GM12864 (cell line): ENCODE measurements at regions not wholly inside any gene's neighbourhood (a gene's known extent, or its start where the extent isn't known, plus 50 kb on each side); places are given as distances from the start of the nearest gene placed in this dataset.

ENCODE experiments used
- DNase-seq: peaks from one replicate; pipeline ENCODE4 v3.0.0-alpha.2; 2011; ENCODE audit warnings: low read depth
- H3K4me3 ChIP-seq: 2 replicates; pipeline ENCODE4 v1.5.1; 2011; ENCODE audit warnings: mild to moderate bottlenecking, low read depth, low read length, control low read depth
- TF ChIP-seq, protein P1 (sequence below): IDR thresholded peaks from 2 replicates; pipeline ENCODE4 v1.5.1; 2011; ENCODE audit warnings: low read depth, mild to moderate bottlenecking, moderate library complexity, low read length, control low read depth, inconsistent platforms; ENCODE audit errors: missing control alignments

DNA sequence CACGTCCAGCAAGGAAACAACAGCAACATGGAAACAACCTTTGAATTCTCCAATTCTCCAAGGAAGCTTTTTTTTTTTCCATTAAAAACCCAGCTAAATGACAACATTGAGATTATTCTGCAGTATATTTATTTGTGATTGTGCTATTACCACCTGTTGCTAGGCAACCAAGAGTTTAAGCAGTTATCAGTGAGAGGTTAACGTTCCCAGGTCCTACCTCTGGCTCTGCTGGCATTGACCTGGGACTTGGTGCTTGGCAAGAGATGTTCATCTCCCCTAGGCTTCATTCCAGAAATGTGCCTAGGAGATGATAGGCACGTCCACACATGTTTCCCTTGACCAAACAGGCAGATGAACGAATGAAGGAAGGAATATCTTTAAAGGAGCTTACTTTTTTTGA lies 157.0 kb downstream of the TDRD15 start:
- TF ChIP-seq, protein P1, sequence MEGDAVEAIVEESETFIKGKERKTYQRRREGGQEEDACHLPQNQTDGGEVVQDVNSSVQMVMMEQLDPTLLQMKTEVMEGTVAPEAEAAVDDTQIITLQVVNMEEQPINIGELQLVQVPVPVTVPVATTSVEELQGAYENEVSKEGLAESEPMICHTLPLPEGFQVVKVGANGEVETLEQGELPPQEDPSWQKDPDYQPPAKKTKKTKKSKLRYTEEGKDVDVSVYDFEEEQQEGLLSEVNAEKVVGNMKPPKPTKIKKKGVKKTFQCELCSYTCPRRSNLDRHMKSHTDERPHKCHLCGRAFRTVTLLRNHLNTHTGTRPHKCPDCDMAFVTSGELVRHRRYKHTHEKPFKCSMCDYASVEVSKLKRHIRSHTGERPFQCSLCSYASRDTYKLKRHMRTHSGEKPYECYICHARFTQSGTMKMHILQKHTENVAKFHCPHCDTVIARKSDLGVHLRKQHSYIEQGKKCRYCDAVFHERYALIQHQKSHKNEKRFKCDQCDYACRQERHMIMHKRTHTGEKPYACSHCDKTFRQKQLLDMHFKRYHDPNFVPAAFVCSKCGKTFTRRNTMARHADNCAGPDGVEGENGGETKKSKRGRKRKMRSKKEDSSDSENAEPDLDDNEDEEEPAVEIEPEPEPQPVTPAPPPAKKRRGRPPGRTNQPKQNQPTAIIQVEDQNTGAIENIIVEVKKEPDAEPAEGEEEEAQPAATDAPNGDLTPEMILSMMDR, result no peak
- H3K4me3 ChIP-seq, result no peak overlapping the region
- DNase-seq, result no peak

DNA sequence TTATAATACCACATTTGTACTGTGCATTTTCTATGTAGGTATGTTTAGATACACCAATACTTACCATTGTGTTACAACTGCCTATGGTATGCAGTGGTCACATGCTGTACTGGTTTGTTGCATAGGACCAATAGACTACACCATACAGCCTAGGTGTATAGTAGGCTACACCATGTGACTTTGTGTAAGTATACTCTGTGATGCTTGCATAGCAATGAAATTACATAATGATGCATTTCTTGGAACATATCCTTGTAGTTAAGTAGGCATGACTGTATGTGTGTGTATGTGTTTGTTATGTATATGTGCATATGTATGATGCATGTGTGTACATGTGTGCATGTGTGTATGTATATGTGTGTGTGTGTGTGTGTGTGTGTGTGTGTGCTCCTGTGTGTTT lies 157.6 kb downstream of the TDRD15 start:
- DNase-seq, result no peak
- H3K4me3 ChIP-seq, result no peak overlapping the region
- TF ChIP-seq, protein P1, result no peak

DNA sequence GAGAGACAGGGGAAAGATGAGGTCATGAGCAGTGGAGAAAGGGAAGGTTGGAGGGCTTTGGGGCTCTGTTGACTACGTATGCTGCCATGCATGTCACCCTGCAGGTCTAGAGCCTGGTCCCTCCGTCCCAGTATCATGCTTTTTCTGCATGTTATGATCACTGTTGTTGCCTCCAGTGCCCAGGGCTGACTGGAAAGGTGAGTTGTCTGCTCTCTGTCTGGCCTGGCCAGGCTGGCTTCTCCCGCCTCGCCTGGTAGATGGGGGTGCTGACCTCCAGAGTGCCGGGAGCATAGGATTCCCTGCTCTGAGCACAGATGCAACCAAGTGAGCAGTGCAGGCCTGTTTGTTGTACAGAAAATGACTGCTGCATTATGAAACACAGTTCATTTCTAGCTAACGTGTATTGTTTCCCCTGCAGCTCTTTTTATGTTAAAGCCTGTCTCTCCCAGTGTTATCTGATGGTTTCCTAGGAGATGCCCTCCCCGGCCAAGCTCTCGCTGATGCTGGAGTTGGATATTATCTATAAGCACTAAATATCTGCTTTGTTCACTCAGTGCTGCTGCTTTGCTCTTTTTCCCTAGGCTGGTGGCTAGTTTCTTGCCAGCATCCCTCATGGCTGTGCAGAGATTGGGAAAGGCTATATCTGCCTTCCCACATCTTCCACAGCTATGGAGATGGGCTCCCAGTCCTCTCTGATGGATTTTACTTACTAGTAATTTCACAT lies 158.2 kb downstream of the TDRD15 start:
- H3K4me3 ChIP-seq, result no peak overlapping the region
- TF ChIP-seq, protein P1, result no peak
- DNase-seq, result no peak

DNA sequence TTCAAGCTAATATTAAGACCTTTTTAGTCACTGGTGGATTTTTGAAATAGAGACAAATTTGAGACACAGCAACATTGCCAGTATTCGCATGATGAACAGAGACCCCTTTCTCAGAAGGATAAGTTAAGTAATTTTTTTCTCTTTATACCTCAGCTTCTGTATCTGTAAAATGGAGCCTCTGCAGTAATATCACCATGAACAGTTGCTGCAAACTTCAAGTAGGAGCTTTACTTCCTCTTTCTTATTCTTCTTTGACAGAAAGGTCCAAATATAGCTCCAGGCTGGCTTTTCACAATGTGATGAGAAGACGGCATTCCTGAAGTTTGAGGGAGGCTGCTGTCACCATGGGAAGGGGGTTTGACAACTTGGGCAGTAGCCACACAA lies 158.7 kb downstream of the TDRD15 start:
- DNase-seq, result no peak
- TF ChIP-seq, protein P1, result no peak
- no peak overlapping the region for H3K4me3 ChIP-seq

DNA sequence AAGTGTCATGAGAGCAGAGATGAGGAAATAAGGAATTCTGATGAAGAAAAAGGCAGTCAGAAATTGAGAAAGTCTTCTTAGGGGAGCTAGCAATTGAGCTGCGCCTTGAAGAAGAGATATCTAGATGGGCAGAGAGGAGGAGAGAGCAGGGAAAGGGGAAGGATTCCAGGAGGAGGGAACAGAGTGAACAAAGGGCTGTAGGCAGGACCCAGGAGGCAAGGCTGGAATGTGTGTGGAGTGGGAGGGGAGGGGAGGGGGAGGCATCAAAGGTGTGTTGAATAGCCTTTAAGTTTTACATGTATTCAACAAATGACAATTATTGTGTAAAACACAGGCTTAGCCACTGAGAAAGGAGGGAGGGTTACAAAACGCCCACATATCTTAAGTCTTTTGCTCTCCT lies 164.5 kb downstream of the TDRD15 start:
- TF ChIP-seq, protein P1, result no peak
- DNase-seq, result no peak
- H3K4me3 ChIP-seq, result no peak overlapping the region

DNA sequence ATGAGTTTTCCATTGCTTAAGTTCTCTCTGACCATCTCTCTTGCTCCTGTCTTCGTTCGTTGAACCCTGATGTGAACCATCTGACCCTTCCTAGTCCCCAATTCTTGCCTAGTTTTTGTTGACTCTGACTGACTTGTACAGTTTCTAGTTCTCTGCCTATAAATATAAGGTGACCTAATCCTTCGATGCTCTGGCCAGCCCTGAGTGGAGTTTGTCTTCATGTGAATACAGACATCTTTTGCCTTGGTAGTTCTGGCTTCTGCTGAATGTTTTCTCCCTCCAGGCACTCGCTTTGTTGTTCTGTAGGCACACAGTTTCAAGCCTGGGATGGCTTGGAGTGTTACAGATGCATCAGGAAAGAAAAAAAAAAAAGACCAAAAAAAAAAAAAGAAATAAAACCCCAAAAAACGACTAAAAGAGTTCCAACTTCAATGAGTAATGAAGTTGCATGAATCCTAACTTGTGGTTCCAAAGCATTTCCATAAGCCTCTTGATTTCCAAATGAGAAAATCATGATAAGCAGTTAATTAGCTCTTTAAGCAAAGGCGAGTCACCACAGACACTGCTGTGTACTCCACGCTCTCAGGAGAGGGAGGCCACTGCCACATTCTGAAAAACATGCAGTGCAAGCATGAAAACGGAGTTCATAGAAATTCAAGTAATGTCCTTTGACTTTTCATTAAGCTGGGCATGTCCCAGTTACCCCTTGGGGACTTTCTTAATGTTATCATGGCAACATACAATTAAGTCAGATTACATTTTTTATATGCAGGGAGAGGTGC lies 165.2 kb downstream of the TDRD15 start:
- no peak overlapping the region for H3K4me3 ChIP-seq
- TF ChIP-seq, protein P1, result no peak
- DNase-seq, result no peak
